ENCODE measurements at regions not wholly inside any gene's neighbourhood (a gene's known extent, or its start where the extent isn't known, plus 50 kb on each side); places are given as distances from the start of the nearest gene placed in this dataset.
"Not testable (repeated sequence)": the region's sequence is repeated elsewhere in the genome, so short reads cannot be mapped to it uniquely, and the experiment has no call there.

GRCh38 chr5:123699571-123699970 is 187.6 kb downstream of the CSNK1G3 start:
- no peak for ATAC-seq
- Histone ChIP-seq H3K4me2 (ENCODE audit: low read depth, low read length) (no peak overlapping the region), H3K4me3 (replicated peaks in 1 of 3; ENCODE audit: insufficient read depth in 1 of 3, low read depth in 2 of 3, low read length in 3 of 3) (no peak overlapping the region), H3K79me2 (ENCODE audit: insufficient read depth, low read length) (no peaks in the 10 kb centered on the region), H3K9ac (ENCODE audit: insufficient read depth, low read depth, low read length) (no peak overlapping the region), H4K20me1 (ENCODE audit: insufficient read depth, low read length) (no peaks in the 10 kb centered on the region), H3K27ac (ENCODE audit: extremely low read length, insufficient read depth, low read length) (no peak overlapping the region), H3K27me3 (ENCODE audit: control insufficient read depth in 1 of 2, insufficient read depth in 2 of 2, low read length in 2 of 2) (no peaks in the 10 kb centered on the region; a peak in 1 of 5 replicates), H3K36me3 (replicated peaks in 1 of 2; ENCODE audit: control insufficient read depth in 1 of 2, insufficient read depth in 2 of 2, low read length in 2 of 2) (no peaks in the 10 kb centered on the region), H2AFZ (ENCODE audit: low read length) (no peak overlapping the region), H3K9me3 (ENCODE audit: low read length) (no peaks in the 10 kb centered on the region), H3K4me1 (ENCODE audit: insufficient read depth, low read length) (no peaks in the 10 kb centered on the region)
- WGBS (ENCODE audit: low lambda C conversion rate): 14% methylated on average over 2 of the region's 2 CpGs
- ChIA-PET CTCF (ENCODE audit: low intra/inter-chr PET ratio, low total read pairs) (no interaction called here), POLR2A (no interaction called here)
- no peak for FAIRE-seq
- TF ChIP-seq ZNF205 (CRISPR knock-in tag; IDR thresholded peaks at IDR 0.05) (no peak), PAX8 (CRISPR knock-in tag; IDR thresholded peaks at IDR 0.05; ENCODE audit: borderline replicate concordance) (no peak), ZFP90 (CRISPR knock-in tag; IDR thresholded peaks at IDR 0.05; ENCODE audit: borderline replicate concordance) (no peak), HNRNPH1 (optimal IDR thresholded peaks at IDR 0.05; ENCODE audit: low read depth, low read length) (no peak), TBX2 (CRISPR knock-in tag; IDR thresholded peaks at IDR 0.05; ENCODE audit: borderline replicate concordance) (no peak), ZMAT3 (CRISPR knock-in tag; conservative IDR thresholded peaks at IDR 0.05) (no peak), ZNF724P (CRISPR knock-in tag; IDR thresholded peaks at IDR 0.05; ENCODE audit: borderline replicate concordance) (no peak), ZNF800 (CRISPR knock-in tag; IDR thresholded peaks at IDR 0.05) (no peak)
- no peak for DNase-seq (ENCODE audit: low spot score)
- in situ Hi-C loops (cut with HindIII; ENCODE audit: extremely low pct_ligation_motif_present, low pct_unique_long_range_greater_than_20kb) (no loop called here), intact Hi-C loops (cut with micrococcal nuclease; ENCODE audit: unreplicated experiment) (no loop called here)
- no TSS peak for BruUV-seq (replicated peaks)

- H2AFZ ChIP-seq (ENCODE audit: low read length); ATAC-seq; intact Hi-C loops (cut with micrococcal nuclease; ENCODE audit: unreplicated experiment); H3K4me1 ChIP-seq (ENCODE audit: insufficient read depth, low read length); in situ Hi-C loops (cut with HindIII; ENCODE audit: extremely low pct_ligation_motif_present, low pct_unique_long_range_greater_than_20kb); H3K36me3 ChIP-seq (replicated peaks in 1 of 2; ENCODE audit: control insufficient read depth in 1 of 2, insufficient read depth in 2 of 2, low read length in 2 of 2); DNase-seq (ENCODE audit: low spot score); POLR2A ChIA-PET; H3K9me3 ChIP-seq (ENCODE audit: low read length); BruUV-seq (replicated peaks); H3K27me3 ChIP-seq (ENCODE audit: control insufficient read depth in 1 of 2, insufficient read depth in 2 of 2, low read length in 2 of 2); H3K9ac ChIP-seq (ENCODE audit: insufficient read depth, low read depth, low read length); CTCF ChIA-PET (ENCODE audit: low intra/inter-chr PET ratio, low total read pairs); H3K4me3 ChIP-seq (replicated peaks in 1 of 3; ENCODE audit: insufficient read depth in 1 of 3, low read depth in 2 of 3, low read length in 3 of 3); H4K20me1 ChIP-seq (ENCODE audit: insufficient read depth, low read length); FAIRE-seq; H3K27ac ChIP-seq (ENCODE audit: extremely low read length, insufficient read depth, low read length); H3K4me2 ChIP-seq (ENCODE audit: low read depth, low read length); H3K79me2 ChIP-seq (ENCODE audit: insufficient read depth, low read length): not testable (repeated sequence)
- 24% methylated on average over 3 of the region's 3 CpGs for WGBS (ENCODE audit: low lambda C conversion rate)
These were observed 187.0 kb downstream of the CSNK1G3 start for GRCh38 chr5:123698937-123699336.
